ENCODE measurements at regions not wholly inside any gene's neighbourhood (a gene's known extent, or its start where the extent isn't known, plus 50 kb on each side); places are given as distances from the start of the nearest gene placed in this dataset.

DNA sequence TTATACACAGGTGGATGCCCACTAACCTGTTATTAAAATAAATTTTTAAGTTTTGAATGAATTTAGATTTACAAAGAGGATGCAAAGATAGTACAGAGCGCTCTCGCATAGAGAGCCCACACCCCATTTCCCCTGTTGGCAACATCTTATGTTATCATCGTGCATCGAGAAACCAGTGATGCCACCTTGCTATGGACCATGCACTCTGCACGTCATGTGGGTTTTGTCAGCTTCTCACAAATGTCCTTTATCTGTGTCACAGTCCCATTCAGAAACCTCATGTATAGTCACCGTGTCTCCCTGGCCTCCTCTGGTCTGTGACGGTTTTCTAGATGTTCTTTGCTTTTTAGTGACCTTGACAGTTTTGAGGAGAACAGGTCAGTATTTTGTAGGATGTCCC, 60.0 kb downstream of the ING1 start:
- FAIRE-seq (no peak), DNase-seq (ENCODE audit: low spot score) (no peak)

DNA sequence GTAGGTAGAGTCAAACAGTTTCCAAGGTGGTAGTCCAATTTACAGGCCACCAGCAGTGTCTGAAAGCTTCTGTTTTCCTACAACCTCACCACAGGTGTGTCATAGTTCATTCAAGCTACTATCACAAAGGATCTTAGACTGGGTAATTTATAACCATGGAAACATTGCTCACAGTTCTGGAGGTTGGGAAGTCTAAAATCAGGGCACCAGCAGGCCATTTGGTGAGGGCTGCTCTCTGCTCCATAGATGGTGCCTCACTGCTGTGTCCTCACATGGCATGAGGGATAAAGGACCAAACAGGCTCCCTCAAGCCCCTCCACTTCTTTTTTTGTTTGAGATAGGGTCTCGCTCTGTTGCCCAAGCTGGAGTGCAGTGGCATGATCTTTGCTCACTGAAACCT, 60.6 kb downstream of the ING1 start:
- FAIRE-seq (no peak), DNase-seq (ENCODE audit: low spot score) (no peak)

DNA sequence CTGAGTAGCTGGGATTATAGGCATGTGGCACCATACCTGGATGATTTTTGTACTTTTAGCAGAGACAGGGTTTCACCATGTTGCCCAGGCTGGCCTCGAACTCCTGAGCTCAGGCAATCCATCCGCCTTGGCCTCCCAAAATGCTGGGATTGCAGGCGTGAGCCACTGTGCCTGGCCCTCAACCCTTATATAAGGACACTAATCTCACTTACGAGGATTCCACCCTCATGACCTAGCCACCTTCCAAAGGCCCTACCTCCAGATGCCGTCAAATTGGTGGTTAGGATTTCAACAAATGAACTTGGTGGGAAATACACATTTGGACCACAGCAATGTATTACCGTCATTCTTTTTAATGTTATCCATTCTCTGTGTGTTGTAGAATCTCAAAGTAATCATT, 61.0 kb downstream of the ING1 start:
- no peak for DNase-seq (ENCODE audit: low spot score)
- no peak for FAIRE-seq

DNA sequence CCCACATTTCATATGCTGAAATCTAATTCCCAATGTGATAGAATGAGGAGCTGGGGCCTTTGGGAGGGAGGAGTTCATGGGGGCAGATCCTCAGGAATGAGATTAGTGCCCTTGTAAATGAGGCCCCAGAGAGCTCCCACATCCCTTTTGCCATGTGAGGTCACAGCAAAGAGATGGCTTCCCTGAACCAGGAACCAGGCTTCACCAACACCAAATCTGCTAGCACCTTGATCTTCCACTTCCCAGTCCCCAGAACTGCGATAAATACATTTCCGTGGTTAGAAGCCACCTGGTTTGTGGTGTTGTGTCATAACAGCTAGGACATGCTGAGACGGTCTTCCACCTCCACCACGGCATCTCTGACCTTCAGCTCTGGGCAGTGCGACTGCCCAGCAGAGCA, 62.1 kb downstream of the ING1 start:
- FAIRE-seq = no peak
- DNase-seq (ENCODE audit: low spot score) = no peak

DNA sequence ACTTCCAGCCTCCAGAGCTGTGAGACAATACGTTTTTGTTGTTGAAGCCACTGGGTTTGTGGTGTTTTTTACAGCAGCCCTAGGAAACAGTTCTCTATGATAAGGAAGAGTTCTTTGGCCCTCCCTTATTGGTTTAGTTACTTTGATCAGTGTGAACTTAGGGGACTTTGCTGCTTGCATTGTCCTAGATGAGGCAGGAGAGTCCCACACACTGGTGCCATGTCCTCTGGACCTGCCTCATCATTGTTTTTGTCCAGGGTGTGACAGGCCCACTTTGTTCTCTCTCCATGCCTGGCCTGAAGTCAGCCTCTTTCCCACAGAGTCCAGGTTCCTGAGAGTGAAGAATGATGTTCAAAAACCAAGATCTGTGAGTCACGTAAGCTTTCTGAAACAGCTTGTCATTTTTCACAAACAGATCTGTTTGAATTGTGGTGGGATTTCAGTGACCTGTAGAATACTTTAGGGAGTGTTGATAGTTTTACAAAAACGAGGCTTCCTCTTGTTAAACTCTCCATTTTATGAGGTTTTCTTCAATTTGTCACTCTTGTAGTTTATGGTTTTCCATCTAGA, 63.8 kb downstream of the ING1 start:
- no peak for FAIRE-seq

DNA sequence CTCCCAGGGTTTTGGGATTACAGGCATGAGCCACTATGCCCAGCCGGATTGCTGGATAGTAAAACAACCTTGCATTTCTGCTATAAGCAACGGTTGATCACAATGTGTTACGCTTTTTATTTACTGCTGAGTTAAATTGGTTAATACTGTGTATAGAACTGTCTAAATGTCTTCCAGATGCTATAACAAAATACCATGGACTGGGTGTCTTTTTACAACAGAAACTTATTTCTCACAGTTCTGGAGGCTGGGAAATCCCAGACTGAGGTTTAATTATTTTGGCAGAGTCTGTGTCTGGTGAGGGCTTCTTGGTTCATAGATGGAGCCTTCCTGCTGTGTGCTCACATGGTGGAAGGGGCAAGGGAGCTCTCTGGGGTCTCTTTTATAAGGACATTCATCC, 65.5 kb downstream of the ING1 start:
- DNase-seq (ENCODE audit: low spot score) (no peak), FAIRE-seq (no peak)

More for the DNA sequence above, 63.8 kb downstream of the ING1 start:
- DNase-seq (ENCODE audit: low spot score) = no peak

DNA sequence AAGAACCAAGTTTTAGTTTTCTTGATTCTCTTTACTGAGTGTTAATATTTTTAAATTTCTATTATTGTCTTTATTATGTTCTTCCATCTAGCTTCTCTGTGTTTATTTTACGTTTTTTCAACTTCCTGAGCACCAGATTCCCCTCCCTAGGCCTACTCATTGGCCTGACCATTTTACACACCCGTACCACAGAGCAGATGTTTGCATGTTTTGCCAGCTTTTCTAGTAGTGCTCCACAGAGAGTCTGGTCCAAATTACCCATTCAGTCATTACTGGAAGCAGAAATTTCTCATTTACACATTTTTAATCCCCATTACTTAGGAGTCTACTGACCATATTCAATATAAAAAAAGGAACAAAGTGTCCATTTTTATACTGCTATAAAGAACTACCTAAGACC, 66.9 kb downstream of the ING1 start:
- FAIRE-seq (no peak), DNase-seq (ENCODE audit: low spot score) (no peak)

DNA sequence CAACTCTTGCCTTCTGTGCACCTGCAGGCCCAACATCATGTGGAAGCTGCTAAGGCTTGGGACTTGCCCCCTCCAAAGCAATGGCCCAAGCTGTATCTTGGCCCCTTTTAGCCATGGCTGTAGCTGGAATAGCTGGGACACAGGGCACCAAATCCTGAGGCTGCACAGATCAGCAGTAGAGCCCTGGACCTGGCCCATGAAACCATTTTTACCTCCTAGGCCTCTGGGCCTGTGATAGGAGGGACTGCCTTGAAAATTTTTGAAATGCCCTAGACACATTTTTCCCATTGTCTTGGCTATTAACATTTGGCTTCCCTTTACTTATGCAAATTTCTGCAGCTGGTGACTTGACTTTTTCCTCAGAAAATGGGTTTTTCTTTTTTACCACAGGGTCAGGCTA, 68.7 kb downstream of the ING1 start:
- no peak for FAIRE-seq
- no peak for DNase-seq (ENCODE audit: low spot score)

DNA sequence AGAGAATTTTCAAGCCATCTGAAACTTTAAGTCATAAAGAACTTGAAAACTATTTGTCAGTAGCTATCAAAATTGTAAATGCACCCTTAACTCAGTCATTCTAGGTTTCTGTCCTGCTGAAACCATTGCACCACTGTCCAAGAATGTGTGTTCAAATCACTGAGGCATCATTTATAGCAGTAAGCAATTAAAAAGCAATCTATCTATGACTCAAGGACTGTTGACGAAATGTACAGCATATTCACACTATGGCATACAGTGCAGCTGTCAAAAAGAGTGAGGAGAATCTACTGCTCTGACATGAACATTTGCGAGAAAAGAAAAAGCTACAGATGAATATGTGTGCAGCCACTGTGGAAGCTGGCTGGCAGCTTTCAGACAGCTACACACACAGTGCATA, 71.2 kb downstream of the ING1 start:
- no peak for FAIRE-seq

DNA sequence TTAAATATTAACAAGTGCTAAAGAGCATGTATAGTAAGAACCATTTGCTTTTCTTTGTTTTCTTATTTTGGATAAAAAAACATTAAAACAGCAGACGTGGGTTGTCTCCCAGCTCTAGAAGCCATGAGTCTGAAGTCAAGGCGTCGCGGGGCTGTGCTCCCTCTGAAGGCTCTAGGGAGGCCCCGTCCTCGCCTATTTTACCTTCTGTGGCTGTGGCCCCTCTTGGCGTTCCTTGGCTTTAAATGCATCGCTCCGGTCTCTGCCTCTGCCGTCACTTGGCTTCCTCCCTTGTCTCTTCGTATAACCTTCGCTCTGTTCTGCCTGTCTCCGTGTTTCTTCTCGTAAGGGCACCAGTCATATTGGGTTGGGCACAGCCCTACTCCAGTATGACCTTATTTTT, 75.3 kb downstream of the ING1 start:
- DNase-seq (ENCODE audit: low spot score) (no peak), FAIRE-seq (no peak)

More for the DNA sequence above, 71.2 kb downstream of the ING1 start:
- no peak for DNase-seq (ENCODE audit: low spot score)

DNA sequence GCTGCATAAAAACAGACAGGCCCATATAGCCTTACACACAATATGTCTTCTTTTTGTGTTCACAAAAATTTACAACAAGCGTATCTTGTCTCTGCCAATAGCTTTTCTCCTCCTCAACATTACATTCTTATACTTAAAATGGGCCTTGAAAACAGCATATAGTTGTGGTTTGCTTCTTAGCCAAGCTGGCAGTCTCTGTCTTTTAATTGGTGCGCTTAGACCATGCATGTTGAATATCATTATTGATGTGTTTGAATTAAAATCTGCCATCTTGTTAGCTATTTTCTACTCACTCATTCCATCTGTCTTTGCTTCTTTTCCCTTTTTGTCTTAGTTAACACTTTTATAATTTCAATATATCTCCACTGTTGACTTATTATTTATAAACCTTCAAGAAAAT, 76.4 kb downstream of the ING1 start:
- DNase-seq (ENCODE audit: low spot score) = no peak
- no peak for FAIRE-seq

DNA sequence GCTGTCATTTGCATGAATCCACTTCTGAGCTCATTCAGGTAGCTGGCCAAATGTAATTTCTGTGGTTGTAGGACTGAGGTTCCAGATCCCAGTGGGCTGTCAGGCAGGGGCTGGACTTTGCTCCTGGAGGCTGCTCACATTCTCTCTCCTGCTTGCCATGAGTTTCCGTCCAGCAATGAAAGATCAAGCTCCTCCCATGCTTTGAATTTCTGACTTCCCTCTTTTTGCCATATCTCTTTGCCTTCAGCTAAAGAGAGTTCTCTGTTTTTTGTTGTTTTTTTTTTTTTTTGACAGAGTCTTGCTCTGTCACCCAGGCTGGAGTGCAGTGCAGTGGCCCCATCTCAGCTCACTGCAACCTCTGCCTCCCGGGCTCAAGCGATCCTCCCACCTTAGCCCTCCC, 76.9 kb downstream of the ING1 start:
- FAIRE-seq = no peak
- DNase-seq (ENCODE audit: low spot score) = no peak

DNA sequence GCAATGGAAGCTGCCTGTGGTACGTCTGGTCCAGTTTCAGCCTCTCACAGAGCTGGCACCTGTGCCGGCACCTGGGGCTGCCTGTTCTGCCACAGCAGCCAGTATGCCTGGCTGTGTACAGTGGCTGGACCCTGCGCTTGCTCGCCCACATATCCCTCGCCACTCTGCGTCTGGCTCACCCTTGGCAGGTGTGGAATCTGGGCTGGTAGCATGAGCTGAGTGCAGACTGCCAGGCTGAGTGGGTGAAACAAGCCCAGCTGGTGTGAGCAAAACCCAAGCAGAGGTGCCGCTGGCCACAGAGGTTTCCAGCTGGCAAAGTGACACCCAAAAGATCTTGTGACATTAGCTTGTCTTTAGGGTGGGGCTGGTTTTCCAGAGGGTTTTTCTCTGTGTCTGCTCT, 80.7 kb downstream of the ING1 start:
- FAIRE-seq (no peak), DNase-seq (ENCODE audit: low spot score) (no peak)

DNA sequence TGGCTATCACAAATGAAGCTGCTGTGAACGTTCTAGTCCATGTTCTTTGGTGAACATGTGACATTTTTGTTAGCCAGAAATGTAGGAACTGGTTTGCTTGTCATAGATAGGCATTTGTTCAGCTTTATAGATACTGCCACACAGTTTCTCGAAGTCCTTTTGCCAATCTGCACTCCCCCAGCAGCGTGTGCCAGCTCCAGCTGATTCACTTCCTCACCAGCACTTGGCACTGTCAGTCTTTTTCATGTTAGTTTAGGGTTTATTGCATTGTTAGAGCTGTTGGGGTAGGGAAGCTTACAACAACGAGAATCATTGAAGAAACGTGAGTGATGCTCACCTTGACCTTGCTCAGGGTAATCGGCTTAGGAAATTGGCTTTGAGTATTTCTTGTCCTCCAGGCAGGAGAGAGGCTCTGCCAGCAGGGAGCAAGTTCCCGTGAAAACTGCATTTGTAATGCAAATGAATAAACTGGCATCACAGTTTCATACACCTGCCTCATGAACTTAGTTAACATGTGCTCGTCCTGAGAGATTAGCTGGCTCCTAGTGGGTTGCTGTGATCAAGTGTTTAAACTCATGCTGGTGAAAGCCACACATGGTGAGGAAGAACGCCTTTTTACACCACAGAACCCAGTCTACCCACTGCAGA, 83.9 kb downstream of the ING1 start:
- DNase-seq (ENCODE audit: low spot score) = no peak
- FAIRE-seq = no peak

DNA sequence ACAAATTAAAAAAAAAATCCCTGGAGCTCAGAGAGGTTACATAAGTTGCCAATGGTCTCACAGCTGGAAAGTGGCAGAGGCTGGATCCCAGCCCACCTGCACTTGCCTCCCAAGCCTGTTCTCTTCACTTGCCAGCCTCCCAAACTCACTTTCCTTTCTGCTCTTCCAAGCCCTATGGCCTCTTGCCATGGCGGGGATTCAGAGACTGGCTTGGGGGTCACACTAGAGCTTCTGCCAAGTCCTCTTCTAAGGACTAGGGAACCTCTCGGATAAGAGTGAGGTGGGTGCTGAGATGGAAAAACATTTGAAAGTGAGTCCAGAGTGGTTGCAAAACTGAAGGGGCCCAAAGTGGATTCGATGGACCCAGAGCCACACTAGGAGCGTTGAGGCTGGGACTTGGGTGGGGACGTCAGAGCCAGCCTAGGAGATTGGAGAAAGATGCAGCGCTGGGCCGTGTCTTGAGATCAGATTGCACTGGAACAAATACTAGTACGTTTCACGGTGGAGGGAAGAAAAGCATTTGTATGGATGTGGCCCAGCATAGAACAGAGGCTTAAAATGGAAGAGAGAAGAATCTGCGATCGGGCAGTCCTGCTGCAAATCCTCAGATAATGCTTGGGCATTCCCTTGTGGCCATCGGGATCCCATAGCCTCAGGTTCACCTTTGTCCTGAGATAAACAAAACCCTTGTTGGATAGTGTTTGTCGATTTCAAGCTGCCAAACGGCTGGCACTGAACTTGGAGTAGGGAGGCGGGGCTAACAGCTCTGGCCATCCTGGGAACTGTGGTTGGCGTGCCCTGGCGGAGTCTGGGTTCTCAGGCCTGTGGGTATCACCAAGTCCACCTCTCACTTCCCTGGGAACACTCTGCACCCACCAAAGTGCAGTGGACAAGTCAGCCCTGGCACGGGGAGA, 84.8 kb downstream of the ING1 start:
- no peak for FAIRE-seq

DNA sequence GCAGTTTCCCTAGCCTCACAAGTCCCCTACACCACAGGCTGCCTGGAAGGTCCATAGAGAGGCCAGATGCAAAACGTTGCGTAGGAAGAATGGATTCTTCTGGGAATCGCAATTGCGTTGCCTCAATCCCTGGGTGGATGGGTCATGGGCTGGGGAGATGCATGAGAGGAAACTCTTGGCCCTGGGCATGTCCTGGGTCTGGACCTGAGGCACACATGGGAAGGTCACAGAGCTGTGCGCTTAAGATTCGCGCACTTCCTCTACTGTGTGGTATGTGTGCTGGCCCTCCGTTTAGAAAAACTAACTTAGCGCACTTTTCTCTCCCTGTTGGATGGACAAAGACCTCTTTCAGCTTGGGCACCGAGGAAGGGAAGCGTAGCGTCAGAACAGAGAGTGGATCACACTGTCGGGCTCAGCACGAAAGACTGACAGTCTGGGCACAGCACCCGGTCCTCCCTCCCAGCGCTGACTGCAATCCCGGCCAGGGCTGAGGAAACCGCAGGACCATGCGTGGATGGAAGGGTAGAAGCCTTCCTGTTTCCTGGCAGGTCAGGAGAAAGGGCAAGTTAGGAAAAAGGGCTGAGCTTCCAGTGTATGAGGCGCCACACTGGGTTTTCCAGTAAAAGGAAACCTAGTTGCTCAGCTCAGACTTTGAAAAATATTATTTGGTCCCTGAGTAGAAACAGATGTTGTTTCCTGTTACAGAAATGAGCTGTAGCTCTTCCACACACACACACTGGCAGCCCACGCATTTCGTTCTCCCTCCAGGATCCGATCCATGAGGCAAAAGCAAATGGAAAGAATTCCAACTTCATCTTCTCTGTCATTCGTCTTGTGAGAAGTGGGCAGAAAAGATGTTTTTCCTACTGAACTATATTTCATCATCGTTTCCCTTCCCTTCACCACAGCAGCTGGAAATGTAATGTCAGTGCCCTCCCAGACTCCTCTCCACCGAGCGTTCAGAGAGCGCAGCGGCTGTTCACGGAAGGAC, 86.0 kb downstream of the ING1 start:
- DNase-seq (ENCODE audit: low spot score) = no peak
- FAIRE-seq = no peak

More for the DNA sequence above, 84.8 kb downstream of the ING1 start:
- no peak for DNase-seq (ENCODE audit: low spot score)

DNA sequence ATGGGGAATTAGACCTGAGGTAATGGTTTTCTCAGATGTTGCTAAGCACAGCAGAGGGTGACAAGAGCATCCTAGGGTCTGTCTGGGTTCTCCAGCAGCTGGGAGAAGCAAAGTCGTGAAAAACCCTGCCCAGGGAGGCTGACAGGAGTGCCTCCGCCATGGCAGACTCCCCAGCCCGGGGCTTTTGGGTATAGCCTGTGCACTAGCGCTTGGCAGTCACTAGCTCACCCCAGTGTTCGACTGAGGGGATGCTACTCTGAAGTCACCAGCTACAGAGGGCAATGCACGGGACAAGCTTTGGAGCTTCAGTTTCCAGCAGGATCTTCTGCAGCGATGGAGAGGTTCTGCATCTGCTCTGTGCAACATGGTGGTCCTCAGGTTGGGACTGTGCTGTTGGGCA, 87.5 kb downstream of the ING1 start:
- FAIRE-seq = no peak

DNA sequence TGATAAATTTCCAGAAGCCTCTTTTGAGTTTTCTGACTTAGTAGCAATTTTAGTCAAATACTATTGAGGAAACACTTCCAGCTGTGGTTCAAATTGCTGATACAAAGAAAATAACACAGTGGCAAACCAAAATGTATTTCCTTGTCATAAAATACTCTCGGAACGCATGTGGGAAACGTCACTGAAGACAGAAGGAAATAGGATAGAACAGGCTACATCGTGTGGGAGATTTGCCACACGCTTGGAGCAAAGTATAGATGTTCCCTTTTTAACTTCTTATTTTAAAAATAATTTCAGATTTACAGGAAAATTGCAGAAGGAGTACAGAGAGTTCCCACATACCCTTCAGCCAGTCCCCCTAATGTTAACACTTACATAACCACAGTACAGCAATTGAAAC, 88.8 kb downstream of the ING1 start:
- FAIRE-seq (no peak), DNase-seq (ENCODE audit: low spot score) (no peak)

More for the DNA sequence above, 87.5 kb downstream of the ING1 start:
- no peak for DNase-seq (ENCODE audit: low spot score)

DNA sequence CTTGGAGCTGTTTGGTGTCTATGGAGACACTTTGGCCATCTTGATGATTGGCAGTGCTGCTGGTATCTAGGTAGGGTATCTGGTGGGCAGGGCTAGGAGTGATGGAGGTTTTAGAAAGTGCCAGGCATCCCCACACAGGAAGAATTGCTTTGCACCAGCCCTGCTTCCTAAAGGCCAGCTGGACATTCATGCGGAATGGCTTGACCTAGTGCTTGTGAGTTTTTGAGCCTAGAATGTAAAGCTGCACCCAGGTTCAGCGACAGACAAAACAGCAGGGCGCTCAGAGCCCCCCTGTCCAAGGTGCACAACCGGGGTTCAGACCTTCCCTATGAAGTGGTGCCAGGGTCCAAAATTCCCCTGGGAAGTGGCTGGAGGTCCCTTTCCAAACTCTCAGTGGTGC, 93.1 kb downstream of the ING1 start:
- DNase-seq (ENCODE audit: low spot score) = no peak

DNA sequence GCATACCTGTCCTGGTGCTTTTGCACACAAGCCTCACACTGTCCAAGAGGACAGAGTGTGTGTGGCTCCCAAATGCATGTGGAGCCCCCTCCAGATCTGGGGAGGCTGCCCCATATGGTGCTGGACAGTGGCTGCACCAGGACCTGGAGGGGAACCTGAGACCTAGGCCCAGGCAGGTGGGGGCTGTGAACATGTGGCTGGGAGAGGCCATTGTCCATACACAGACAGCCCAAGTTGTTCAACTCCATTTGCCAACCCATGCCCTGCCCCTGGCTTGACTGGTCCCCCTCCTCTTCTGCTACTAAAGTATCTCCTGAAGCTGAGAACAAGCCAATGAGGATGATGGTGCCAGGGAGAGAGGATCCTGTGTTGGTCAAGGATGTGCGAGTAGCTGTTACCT, 94.0 kb downstream of the ING1 start:
- DNase-seq (ENCODE audit: low spot score) = no peak

More for the DNA sequence above, 93.1 kb downstream of the ING1 start:
- FAIRE-seq = no peak

DNA sequence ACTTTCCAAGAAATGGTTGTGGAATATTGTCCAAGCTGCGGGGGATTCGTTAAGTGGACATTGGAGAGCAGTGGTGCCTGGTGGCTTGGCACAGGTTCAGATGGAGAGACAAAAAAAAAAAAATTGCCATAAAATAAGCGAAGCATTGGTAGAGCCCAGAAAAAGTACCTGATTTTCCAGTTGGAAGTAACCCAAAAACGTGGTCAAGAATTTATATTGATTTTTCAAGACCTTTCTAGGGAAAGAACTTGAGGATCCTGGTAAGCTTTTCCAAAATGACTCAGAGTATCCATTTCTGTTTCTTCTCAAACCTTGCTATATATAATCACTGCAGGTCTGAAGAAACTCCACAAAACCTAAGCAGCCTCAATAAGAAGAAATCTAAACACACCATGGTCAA, 94.6 kb downstream of the ING1 start:
- no peak for FAIRE-seq
- no peak for DNase-seq (ENCODE audit: low spot score)

More for the DNA sequence above, 94.0 kb downstream of the ING1 start:
- FAIRE-seq = no peak
